ENCODE measurements at regions not wholly inside any gene's neighbourhood (a gene's known extent, or its start where the extent isn't known, plus 50 kb on each side); places are given as distances from the start of the nearest gene placed in this dataset.
"Not testable (repeated sequence)": the region's sequence is repeated elsewhere in the genome, so short reads cannot be mapped to it uniquely, and the experiment has no call there.

- DNase-seq, result peak; percentile 39
These were observed 130.3 kb upstream of the LSM14A start for GRCh38 chr19:34041925-34042521.

DNA sequence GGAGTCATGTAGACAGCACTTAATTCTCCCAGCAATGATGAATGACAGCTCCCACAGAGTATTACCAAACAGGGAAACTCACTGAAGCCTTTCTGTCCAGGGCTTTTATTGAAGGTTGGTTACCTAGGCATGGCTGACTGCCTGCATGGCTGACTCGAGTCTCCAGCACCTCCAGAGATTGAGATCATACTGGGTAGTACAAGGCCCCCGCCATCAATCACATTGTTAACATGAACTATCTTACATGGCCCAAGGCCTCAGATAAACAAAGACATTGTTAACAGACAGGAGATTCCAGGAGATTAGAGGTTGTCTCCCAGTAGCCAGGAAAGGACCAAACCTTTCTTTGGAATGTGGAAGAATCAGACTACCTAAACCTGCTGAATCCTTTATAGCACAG is 128.3 kb upstream of the LSM14A start:
- no peak for DNase-seq

DNA sequence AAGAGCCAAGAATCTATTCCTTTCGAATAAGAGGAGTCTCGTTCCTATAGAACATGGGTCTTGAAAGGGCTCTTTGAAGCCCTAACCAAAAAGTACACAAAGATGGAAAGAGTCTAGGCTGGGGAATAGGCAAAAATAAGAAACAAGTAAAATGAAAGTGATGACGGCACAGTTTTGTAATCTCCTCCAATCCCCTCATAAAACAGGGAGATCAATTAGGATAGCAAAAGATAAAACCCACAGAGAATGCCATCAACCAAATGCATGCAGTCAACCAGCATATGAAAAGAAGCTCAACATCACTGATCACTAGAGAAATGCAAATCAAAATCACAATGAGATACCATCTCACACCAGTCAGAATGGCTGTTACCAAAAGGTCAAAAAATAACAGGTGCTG is 122.4 kb upstream of the LSM14A start:
- no peak for DNase-seq

DNA sequence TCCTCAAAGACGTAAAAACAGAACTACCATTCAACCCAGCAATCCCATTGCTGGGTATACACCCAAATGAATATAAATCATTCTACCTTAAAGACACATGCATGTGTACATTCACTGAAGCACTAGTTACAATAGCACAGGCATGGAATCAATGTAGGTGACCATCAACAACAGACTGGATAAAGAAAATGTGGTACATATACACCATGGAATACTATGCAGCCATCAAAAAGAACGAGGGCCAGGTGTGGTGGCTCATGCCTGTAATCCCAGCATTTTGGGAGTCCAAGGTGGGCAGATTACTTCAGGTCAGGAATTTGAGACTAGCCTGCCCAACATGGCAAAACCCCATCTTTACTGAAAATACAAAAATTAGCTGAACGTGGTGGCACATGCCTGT is 121.9 kb upstream of the LSM14A start:
- not testable (repeated sequence) for DNase-seq

- no peak for DNase-seq
These were observed 121.0 kb upstream of the LSM14A start for GRCh38 chr19:34051255-34051654.

DNA sequence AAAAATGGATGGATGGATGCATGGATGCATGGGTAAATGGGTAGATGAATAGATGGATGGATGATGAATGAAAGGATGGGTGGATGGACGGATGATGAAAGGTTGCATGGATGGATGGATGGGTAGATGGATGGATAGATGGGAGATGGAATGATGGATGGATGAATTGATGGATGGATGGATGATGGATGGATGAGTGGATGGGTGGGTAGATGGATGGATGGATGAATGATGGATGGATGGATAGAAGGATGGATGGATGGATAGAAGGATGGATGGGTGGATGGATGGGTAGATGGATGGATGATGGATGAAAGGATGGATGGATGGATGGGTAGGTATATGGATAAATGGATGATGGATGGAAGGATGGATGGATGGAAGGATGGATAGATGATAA is 115.1 kb upstream of the LSM14A start:
- DNase-seq, result no peak

- DNase-seq, result no peak
These were observed 106.2 kb upstream of the LSM14A start for GRCh38 chr19:34066007-34066643.

- DNase-seq, result no peak
These were observed 104.4 kb upstream of the LSM14A start for GRCh38 chr19:34067861-34068271.

- DNase-seq, result no peak
These were observed 96.6 kb upstream of the LSM14A start for GRCh38 chr19:34075661-34076091.

- no peak for DNase-seq
These were observed 89.8 kb upstream of the LSM14A start for GRCh38 chr19:34082289-34083077.

- DNase-seq, result no peak
These were observed 87.7 kb upstream of the LSM14A start for GRCh38 chr19:34084396-34085145.

DNA sequence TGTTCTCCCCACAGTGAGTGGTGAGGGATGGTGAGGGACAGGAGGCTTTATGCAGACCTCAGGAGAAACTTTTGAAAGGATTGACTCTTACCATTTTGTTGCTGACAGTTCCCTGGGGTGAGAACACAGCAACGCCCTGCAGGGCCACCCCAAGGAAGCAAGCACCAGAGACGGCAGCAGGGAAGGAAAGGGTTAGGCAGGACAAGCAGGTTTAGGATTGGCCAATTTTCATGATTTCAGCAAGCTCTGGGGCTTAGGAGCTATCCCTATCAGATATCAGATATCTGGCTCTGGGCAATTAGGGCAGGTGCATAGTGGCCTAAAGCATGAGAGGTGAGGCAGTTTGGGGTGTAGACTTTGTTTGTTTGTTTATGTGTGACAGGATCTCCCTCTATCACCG is 87.0 kb upstream of the LSM14A start:
- DNase-seq, result no peak

DNA sequence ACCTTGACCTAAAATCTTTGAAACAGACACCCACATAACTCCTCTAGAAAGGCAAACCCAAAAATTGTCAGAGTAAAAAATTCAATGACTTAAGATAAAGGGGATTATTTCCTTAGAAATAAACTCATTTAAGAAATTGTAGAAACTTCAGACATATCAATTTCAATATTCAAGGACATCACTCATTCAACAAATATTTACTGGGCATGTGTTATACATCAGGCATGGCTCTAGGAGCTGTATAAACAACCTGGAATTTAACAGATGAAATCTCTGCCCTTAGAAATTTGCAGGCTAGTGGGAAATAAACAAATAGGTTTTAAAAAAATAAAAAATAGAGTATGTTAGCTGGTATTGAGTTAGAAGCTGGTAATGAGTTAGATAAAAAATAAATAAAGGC is 84.0 kb upstream of the LSM14A start:
- no peak for DNase-seq

- DNase-seq, result no peak
These were observed 82.7 kb upstream of the LSM14A start for GRCh38 chr19:34089566-34089965.

DNA sequence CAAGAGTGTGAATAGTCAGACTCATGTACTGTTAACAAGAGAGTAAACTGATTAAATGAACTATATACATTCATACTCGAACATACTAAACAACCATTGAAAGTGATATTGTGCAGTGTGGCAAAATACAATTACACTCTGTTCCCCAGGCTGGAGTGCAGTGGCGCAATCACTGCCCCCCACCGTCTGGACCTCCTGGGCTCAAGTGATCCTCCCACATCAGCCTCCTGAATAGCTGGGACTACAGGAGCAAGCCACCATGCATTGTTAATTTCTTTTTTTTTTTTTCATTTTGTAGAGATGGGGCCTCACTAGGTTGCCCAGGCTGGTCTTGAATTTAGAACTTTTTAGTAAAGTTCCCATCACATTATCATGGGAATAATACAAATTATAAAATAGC is 77.3 kb upstream of the LSM14A start:
- DNase-seq, result no peak

GRCh38 chr19:34095411-34095810 is 76.9 kb upstream of the LSM14A start:
- DNase-seq, result not testable (repeated sequence)

GRCh38 chr19:34096020-34096915 is 76.0 kb upstream of the LSM14A start:
- no peak for DNase-seq

- no peak for DNase-seq
These were observed 68.2 kb upstream of the LSM14A start for GRCh38 chr19:34104096-34104495.

DNA sequence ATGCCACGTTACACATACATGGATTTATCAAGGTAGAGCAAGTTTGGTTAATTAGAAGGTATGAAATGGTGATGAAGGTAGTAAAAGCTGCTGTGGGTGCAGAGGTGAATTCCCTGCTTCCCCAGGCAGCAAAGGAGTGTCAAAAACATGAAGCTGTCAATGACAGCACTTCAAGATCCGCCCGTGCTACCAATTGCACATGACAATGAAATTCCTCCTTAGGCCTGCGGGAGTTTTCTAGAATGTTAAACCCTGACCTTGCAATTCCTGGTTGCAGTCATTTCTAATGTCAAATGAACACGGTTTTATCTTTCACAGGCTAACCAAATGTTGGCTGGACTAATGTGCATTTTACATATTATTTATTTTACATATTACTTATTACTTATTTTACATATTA is 67.7 kb upstream of the LSM14A start:
- DNase-seq, result no peak

- no peak for DNase-seq
These were observed 62.7 kb upstream of the LSM14A start for GRCh38 chr19:34109596-34109995.

GRCh38 chr19:34118879-34119748 is 53.2 kb upstream of the LSM14A start:
- no peak for DNase-seq
